Femur (tissue), 1 donor: ENCODE measurements at regions not wholly inside any gene's neighbourhood (a gene's known extent, or its start where the extent isn't known, plus 50 kb on each side); places are given as distances from the start of the nearest gene placed in this dataset.
"Not testable (repeated sequence)": the region's sequence is repeated elsewhere in the genome, so short reads cannot be mapped to it uniquely, and the experiment has no call there.

ENCODE experiments used
- DNase-seq: peaks from one replicate; pipeline ENCODE4 v3.0.0-alpha.2; 2017

DNA sequence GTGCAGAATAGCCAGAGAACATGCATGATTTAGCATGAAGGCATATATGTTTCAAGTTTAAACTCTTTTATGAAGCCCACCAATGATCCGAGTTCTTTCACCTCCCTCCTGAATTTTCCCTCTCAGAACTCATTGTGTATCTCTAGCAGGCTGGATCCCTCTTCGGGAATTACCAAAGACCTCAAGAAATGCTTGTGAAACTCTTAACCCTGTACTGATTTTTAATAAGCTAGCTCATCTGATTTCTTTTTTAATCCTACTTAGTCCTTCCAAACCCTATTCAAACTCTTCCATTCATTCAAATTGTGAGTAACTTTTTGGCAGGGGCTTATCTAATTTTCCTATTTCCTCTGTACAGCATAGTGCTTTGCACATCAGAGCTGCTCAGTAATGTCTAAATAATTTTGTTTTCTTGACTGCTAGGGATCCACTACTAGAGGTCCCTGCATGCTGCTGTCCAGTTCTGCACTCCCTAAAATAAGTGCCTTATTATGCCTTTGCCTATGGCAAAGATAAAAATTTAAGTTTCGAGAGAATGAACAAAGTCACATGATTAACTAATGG is 723.8 kb downstream of the CDH11 start:
- DNase-seq: no peak

DNA sequence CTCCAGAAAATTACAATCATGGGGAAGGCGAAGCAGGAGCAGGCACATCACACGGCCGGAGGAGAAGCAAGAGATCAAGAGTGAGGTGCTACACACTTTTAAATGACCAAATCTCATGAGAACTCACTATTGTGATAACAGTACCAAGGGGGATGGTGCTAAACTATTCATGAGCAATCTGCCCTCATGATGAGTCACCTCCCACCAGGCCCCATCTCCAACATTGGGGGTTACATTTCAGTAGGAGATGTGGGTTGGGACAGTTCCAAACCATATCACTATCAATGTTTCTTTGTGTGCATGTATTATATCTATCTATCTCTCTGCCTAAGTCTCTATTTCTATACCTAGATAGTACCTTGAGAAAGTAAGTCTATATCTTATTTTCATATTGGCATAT is 724.8 kb downstream of the CDH11 start:
- no peak for DNase-seq

DNA sequence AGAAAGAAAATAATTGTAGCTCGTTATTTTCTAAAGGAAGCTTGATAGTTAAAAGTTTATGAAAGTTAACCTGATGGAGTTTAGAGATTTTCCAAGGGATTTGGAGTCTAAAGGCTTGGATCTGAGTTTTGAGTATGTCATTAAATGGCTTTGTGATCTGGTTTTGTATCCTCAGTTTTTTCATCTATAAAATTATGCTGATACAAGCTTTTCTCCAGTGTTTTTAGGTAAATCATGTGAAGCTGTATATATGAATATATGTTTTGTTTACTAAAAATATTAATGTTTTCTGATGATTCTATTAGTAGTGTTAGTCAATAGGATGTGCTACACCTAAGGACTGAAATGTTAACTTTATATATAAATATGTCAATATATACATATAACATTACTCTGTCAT is 727.8 kb downstream of the CDH11 start:
- DNase-seq: no peak

DNA sequence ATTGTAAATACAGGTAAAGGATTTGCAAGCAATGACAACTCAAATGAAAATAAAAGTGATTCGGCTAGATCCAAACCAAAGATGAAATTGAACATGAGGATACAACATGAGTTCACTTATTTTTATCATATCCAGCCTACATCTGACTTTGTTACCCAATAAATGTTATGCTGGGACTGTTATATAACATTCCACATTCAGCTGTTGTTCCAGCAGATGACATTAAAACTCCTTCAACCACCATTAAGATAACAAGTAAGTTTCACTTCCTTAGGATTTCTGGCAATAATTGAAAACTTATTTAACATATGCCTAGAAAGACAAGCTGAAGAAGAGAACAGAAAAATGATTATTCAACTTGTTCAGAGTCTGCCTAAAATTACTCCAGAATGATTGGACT is 729.4 kb downstream of the CDH11 start:
- no peak for DNase-seq

DNA sequence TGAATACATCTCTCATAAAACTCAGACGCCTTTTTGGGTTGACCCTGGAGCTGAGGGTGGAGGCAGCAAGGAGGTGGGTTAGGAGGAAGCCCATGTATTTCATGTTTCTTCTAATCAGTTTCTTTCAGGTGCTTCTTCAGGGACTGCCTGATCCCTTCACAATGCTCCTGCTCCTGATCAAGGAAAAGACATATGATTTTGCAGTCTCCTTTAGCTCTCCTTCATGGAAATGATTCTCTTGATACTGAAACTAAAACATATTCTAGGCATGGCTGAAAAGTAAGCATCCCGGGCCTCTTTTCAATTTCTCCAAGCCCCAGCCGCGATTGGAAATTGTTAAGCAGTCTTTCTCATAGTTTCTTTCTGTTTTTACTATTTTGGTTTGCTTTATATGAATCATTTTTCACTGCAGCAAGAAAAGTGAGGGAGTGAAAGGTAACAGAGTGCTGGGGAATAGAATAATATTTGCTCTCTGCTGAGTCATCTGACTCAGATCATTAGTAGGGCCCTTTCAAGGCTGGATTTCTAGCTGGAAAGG is 730.7 kb downstream of the CDH11 start:
- DNase-seq: no peak

DNA sequence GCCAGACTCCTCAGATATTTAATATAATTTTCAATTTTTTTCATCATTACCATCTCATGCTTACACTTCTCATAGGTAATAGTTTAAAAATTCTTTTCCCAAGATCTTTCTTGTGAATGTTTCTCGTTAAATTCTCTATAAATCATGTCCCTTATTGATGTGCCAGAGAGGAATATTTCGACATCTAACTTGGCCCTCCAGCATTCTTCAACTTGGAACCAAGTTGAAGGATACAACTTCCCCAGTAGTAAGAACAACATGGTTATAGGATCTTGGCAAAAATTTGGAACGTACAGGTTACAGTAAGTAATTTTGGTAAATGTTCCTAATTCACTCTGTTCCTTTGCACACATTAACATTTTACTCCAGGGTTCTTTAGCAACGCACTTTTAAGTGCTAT is 731.8 kb downstream of the CDH11 start:
- no peak for DNase-seq

DNA sequence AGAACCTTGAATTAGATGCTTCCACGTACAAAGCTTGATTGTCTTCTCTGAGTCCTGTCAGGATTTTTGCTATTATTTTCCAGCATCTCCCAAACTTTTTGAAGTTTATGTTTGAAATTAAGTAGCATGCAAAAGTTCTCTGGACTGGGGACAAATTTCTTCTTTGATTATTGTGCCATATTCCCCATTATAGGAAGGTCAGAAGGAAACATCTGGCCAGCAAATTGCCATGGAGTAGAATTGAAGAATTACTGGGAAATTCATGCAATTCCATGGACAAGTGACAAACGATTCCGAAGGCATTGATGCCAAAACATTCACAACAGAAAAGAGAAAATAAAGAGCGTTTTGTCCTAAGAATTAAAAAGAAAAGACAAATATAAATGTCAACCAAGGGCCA is 737.2 kb downstream of the CDH11 start:
- no peak for DNase-seq

DNA sequence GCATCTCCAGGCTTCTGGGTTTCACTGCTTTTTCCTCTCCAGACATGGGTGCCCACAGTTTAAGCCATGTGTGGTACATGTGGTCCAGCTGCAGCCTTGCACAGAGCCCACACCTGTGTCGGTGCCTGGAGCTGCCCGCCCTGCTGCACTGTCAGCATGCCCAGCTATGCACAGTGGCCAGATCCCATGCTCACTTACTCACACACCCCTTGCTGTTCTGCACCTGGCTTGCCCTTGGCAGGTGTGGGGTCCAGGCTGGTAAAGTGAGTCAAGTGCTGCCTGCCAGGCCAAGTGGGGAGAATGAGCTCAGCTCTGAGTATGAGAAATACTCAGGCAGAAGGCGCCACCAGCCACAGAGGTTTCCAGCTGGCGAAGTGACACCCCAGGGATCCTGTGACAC is 739.9 kb downstream of the CDH11 start:
- DNase-seq: no peak

DNA sequence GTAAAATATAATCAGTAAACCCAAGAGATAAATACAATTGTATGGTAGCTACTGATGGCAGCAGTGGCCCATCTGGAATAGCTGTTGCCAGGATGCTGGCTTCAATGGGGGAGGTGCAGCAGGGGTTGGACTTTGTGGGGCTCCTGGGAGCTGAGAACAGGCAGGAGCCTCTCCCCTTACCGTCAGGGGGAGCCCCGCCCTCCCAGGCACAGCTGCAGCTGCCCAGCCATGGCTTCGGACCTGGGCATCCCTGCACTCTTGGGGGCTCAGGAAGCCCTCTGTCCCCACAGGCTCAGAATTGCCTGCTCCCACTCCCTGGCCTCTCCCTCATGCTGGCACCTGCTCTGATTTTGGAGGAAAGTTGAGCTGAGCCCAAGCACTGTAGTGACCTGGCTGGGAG is 741.1 kb downstream of the CDH11 start:
- no peak for DNase-seq

DNA sequence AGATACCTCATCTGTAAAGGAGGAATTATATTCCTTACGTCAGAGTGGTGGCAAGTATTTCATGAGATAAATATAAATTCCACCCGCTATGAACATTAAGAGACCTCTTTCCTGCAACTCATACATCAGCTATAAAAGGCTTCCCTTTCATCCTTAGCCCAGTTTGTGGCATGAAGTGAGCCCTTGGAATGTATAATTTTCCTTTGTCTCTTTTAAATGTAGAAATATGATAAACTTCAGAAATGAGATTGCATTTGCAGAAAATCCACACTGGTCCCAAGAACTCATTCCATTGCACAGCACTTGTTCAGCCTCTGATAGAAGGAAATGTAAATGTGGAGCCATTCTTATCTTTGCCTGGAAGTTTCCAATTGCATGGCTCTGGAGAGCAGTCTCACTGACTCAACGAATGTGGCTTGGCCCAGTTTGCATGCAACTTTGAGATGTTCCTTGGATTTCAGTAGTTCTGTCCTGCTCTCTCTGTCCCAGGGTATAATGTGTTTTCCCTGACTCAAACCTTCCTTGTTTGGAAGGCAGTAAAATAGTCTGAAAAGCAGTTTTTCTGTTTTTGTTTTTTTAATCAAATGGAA is 746.4 kb downstream of the CDH11 start:
- no peak for DNase-seq

DNA sequence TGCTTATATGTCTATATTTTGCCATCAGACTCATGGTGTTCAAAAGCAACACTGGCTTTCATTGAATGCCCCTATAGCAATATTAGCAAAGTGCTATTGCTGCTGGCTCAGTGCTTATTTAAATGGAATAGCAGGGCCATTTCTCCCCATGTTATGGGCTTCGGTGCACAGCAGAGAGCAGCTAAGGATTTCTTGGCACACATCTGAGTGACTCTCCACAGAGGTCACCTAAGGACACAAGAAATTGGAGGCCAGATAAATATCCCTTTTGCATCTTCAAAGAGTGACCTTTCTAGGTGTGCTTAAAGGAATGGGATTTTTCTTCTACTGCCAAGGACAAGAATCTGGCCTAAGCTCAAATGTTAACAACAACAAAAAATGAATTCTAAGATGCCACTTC is 751.8 kb downstream of the CDH11 start:
- no peak for DNase-seq

DNA sequence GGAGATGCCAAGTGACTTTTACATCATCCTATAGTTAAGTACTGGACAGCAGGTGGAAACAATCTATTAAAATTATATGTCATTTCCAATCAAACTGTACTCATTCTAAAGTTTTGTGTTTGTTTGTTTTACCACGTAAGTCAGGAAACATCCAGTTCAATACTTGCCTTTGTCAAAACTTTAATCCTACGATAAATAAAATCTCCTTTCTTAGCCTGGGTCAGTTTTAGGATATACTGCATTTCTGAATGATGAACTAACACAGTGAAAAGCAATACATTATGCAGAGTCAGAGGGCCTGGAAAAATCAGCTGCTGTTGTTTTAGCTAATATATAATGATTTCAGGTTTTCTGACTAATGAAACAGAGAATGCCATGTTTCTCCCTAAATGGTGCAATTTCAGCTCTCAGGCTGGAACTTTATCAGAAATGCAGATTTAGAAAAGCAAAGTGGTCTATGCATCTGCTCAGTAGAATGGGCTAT is 756.4 kb downstream of the CDH11 start:
- no peak for DNase-seq

DNA sequence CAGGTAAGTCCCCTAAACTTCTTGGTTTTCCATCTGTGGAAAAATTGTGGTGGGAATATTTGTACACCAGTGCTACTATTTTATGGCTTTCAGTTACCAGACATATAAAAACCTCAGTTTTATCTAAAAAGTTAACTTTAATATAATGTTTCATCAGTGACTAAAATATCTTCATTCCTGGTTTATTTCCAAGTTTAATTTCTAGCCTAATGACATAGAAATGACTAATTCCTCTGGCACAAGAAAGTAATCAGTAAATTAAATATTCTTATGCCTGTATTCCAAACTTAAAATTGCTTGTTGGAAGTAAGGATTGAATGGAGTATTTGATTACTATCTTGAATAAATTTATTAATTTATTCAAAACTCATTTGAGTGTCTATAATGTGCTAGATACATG is 757.0 kb downstream of the CDH11 start:
- no peak for DNase-seq

DNA sequence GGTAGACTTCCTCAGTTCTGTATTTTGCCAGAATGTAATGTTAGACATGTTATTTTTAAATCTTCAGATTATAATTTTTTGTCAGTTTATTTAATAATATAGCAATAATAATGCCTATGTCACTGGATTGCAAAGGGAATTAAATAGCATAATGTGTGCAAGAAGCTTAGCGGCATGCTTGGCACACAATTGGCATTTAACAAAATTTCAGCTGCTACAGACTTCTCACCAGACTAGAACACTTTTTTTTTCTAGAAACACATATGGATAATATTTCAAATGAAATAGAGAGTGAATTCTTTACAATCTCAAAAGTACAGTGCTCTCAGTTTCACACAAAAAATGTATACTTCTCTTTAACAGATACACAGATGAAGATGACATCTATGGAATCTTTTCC is 757.4 kb downstream of the CDH11 start:
- no peak for DNase-seq

DNA sequence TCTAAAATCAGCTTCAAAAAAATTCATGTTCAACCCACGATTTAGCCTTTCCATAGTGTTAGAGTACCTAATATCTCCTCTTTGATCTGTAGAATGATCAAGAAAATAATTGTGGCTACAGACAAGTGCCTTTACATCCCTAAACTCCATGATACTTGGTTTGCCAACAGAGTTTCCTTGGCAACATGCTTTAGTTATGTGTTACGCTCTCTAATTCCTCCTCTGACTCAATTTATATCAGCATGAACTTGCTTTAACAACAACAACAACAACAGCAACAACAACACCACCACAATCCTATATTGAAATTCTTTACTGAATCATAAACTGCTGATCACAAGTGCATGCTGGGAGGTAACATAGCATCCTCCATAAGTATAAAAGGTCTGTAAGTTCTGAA is 757.8 kb downstream of the CDH11 start:
- no peak for DNase-seq

DNA sequence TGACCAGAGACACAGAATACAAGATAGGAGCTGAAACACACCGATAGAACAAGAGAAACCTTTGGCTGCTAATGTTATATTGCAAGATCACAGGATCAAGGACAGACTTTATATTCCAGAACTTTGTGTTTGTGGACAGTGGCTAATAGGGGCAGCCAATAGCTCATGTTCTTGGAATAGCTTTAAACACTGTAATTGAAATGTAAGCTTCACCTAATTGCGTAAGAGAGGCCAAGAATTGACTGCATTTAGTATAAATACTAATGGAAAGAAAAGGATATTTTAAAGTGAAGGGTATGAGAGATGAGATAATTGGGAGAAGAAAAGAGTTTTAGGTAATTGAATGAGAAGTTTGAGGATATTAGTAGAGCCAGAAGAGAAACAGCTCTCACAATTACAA is 758.8 kb downstream of the CDH11 start:
- no peak for DNase-seq

DNA sequence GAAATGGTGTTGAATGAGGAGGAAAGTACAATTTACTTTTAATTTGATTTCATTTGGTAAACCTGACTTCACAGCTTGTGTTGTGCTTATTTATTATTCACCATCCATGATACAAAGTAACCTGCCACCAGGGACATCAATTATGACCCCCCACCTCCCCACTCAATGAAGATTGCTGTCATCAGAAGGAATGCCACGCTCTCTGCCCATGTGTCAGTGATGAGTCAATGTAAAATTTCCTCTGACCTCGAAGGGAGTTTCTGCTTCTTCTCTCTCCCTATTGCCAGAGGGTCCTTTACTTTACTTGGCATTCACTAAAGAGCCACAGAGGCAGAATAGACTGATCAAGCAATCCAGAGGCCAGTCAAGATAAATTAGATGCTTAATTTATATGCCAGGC is 759.7 kb downstream of the CDH11 start:
- no peak for DNase-seq

DNA sequence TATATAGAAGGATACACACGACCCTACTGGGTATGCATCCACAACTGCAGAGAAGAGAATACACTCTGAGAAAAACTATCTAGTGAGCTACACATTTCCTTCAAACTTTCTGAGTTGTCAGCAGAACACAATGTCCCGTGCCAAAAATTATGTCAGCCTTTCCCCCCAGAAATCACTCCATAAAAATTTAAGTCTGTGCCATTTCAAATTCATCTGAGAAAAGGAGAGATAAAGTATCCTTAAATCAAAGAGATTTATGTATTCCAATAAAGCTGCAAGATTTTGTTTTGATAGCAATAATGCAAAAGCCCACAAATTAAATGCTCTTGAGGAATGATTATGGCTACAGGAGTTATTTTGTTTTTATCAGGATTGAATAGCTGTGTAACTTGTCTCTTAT is 760.1 kb downstream of the CDH11 start:
- no peak for DNase-seq

DNA sequence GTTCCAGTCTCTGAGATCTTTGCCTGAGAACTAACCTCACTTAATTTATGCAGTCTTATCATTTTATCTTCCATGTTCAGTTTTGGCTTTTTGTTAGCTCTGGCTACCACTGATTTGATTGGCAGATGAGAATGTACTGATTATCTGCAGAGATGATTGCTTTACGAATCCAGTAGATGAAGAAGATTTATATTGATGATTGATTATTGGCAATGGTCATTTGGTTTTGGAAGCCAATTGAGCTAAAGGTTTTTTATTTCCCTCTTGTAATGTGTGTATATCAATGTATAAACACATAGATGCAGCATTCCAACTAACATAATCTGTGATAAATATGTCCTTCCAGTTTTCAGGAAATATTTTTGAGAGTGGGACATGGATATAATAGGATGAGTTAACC is 763.6 kb downstream of the CDH11 start:
- no peak for DNase-seq

DNA sequence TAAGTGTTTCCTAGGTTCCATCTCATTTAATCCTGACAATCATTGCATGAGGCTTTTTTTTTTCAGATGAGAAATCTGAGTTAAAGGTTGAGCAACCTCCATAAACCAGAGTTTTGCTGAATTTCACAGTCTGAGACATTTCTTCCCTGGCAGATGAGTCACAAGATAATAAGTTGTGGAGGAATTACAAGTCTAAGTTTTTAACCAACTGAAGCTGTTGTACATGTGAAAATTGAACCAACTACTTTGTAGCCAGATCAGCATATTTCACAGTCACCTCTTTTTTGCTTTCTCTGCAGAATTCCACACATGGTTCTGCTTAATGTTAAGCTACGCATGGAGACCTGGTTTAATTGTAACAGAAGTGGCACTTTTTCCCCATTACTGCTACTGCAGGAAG is 765.6 kb downstream of the CDH11 start:
- no peak for DNase-seq

DNA sequence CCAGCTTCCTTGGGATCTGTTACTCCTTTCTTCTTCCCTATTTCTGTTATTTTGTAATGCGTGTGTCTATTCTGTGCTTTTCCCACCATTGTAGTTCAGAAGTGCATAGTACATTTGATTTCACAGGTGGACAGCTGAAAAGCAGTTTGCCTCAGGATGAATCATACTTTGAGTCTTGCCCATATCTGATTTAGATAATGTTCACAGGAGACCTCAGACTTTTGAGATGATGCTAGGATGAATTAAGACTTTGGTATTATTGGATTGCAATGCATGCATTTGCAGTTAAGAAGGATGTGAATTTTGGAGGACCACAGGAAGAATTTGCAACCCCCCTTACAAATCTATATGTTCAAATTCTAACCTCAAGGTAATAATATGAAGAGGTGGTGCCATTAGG is 769.6 kb downstream of the CDH11 start:
- no peak for DNase-seq

DNA sequence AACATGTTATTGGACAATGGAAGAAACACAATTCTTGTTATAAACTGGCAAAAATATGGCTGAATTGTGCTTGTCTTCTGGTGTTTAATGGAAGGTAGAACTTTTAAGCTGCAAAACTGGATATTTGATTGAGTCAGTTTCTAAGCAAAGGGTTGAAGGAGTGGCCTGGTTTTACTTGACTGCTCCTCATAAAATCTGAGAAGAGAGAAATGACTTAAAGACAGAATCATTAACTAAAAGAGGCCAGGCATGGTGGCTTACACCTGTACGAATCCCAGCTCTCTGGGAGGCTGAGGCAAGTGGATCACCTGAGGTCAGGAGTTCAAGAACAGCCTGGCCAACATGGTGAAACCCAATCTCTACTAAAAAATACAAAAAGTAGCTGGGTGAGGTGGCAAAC is 770.7 kb downstream of the CDH11 start:
- DNase-seq: no peak

DNA sequence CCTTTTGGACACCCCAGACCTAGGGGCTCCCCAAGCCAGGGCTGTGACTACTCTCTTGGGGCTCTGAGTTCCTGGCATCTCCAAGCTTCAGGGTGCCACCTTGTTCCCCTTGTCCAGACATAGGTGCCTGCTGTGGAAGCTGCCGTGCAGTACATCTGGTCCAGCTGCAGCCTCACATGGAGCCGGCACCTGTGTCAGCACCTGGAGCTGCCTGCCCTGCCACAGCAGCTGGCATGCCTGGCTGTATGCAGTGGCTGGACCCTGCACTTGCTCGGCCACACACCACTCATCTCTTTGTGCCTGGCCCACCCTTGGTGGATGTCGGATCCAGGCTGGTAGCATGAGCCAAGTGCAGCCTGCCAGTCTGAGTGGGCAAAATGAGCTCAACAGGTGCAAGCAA is 775.8 kb downstream of the CDH11 start:
- DNase-seq: no peak

DNA sequence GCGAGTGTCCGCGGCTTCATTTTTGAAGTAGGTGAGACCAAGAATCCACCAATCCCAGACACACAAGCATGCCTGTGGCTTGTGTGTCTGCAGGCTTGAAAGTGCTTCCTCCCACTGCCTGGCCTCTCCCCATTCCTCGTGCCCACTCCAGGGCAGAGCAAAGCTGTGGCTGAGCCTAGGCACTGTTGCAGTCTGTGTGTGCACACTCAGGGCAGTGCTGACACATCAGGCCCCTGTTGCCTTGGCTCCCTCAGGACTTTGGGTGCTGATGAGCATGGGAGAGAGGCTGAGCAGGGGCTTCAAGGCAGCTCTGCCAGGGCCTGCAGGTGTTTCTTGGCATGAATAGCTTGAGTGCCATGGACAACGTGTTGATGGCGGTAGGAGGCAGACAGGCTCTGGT is 776.7 kb downstream of the CDH11 start:
- DNase-seq: no peak

DNA sequence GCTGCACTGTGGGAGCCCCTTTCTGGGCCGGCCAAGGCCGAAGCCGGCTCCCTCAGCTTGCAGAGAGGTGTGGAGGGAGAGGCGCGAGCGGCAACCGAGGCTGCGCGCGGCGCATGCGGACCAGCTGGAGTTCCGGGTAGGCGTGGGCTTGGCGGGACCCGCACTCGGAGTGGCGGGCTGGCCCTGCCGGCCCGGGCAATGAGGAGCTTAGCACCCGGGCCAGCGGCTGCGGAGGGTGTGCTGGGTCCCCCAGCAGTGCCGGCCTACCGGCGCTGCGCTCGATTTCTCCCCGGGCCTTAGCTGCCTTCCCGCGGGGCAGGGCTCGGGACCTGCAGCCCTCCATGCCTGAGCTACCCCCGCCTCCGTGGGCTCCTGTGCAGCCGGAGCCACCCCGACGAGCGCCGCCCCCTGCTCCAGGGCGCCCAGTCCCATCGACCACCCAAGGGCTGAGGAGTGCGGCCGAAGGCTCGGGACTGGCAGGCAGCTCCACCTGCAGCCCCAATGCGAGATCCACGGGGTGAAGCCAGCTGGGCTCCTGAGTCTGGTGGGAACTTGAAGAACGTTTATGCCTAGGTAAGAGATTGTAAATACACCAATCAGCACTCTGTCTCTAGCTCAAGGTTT is 777.9 kb downstream of the CDH11 start:
- not testable (repeated sequence) for DNase-seq
